ENCODE measurements at regions not wholly inside any gene's neighbourhood (a gene's known extent, or its start where the extent isn't known, plus 50 kb on each side); places are given as distances from the start of the nearest gene placed in this dataset.

DNA sequence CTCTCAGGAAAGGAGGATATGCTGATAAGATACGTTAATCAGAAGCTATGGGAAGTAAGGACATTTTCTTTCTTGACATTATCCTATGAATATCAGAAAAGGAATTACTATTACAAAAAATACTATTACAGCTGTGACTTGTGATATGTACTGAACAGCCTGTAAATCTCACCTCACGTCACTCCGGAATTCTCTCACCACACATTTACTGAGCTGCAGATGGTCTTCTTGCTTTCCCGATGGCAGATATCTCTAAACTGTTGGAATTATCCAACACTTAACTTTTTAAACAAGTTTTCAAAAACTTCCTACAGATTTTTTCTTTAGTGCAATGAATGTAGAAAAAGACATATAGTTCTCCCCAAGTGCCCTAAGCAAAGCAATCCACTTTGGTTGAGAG lies 313.4 kb downstream of the GPR37 start:
- TF ChIP-seq, protein P1, sequence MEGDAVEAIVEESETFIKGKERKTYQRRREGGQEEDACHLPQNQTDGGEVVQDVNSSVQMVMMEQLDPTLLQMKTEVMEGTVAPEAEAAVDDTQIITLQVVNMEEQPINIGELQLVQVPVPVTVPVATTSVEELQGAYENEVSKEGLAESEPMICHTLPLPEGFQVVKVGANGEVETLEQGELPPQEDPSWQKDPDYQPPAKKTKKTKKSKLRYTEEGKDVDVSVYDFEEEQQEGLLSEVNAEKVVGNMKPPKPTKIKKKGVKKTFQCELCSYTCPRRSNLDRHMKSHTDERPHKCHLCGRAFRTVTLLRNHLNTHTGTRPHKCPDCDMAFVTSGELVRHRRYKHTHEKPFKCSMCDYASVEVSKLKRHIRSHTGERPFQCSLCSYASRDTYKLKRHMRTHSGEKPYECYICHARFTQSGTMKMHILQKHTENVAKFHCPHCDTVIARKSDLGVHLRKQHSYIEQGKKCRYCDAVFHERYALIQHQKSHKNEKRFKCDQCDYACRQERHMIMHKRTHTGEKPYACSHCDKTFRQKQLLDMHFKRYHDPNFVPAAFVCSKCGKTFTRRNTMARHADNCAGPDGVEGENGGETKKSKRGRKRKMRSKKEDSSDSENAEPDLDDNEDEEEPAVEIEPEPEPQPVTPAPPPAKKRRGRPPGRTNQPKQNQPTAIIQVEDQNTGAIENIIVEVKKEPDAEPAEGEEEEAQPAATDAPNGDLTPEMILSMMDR (conservative IDR thresholded peaks at IDR 0.05; ENCODE audit: low read depth in 2 of 2), result no peak
- TF ChIP-seq, protein P2, sequence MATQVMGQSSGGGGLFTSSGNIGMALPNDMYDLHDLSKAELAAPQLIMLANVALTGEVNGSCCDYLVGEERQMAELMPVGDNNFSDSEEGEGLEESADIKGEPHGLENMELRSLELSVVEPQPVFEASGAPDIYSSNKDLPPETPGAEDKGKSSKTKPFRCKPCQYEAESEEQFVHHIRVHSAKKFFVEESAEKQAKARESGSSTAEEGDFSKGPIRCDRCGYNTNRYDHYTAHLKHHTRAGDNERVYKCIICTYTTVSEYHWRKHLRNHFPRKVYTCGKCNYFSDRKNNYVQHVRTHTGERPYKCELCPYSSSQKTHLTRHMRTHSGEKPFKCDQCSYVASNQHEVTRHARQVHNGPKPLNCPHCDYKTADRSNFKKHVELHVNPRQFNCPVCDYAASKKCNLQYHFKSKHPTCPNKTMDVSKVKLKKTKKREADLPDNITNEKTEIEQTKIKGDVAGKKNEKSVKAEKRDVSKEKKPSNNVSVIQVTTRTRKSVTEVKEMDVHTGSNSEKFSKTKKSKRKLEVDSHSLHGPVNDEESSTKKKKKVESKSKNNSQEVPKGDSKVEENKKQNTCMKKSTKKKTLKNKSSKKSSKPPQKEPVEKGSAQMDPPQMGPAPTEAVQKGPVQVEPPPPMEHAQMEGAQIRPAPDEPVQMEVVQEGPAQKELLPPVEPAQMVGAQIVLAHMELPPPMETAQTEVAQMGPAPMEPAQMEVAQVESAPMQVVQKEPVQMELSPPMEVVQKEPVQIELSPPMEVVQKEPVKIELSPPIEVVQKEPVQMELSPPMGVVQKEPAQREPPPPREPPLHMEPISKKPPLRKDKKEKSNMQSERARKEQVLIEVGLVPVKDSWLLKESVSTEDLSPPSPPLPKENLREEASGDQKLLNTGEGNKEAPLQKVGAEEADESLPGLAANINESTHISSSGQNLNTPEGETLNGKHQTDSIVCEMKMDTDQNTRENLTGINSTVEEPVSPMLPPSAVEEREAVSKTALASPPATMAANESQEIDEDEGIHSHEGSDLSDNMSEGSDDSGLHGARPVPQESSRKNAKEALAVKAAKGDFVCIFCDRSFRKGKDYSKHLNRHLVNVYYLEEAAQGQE (IDR thresholded peaks at IDR 0.05; ENCODE audit: unreplicated experiment), result no peak

Data from GM23338 (cell line).